Kidney epithelial cell (primary cell): ENCODE measurements at regions not wholly inside any gene's neighbourhood (a gene's known extent, or its start where the extent isn't known, plus 50 kb on each side); places are given as distances from the start of the nearest gene placed in this dataset.
"Not testable (repeated sequence)": the region's sequence is repeated elsewhere in the genome, so short reads cannot be mapped to it uniquely, and the experiment has no call there.

ENCODE experiments used
- DNase-seq: peaks from one replicate; pipeline ENCODE4 v3.0.0-alpha.2; 2010; ENCODE audit warnings: low read depth
- H3K27me3 ChIP-seq: 2 replicates; pipeline ENCODE4 v1.6.0; 2011; ENCODE audit warnings: low read length; ENCODE audit not compliant: control insufficient read depth, insufficient read depth
- H3K36me3 ChIP-seq: 2 replicates; pipeline ENCODE4 v1.5.1; 2011; ENCODE audit warnings: low read length; ENCODE audit not compliant: control insufficient read depth, insufficient read depth
- H3K4me3 ChIP-seq: 2 replicates; pipeline ENCODE4 v1.5.1; 2011; ENCODE audit warnings: low read depth, mild to moderate bottlenecking, control low read depth, low read length
- CTCF ChIP-seq: IDR thresholded peaks from 2 replicates; pipeline ENCODE4 v1.5.1; 2011; ENCODE audit warnings: mild to moderate bottlenecking, moderate library complexity, low read length, control low read depth, inconsistent platforms; ENCODE audit not compliant: insufficient read depth, poor library complexity, severe bottlenecking

- TF ChIP-seq CTCF = no peak
- Histone ChIP-seq H3K27me3 (no peaks in the 10 kb centered on the region), H3K36me3 (no peaks in the 10 kb centered on the region), H3K4me3 (no peak overlapping the region)
- DNase-seq = no peak
Observed at GRCh38 chr9:3736161-3736560, 210.4 kb upstream of the RFX3 start.

- H3K36me3 ChIP-seq = no peaks in the 10 kb centered on the region
Observed at GRCh38 chr9:3735251-3735650, 209.4 kb upstream of the RFX3 start.

GRCh38 chr9:3733527-3734262 lies 207.9 kb upstream of the RFX3 start:
- not testable (repeated sequence) for H3K27me3 ChIP-seq, H3K4me3 ChIP-seq, H3K36me3 ChIP-seq, DNase-seq

More at GRCh38 chr9:3735251-3735650, 209.4 kb upstream of the RFX3 start:
- no peak for TF ChIP-seq CTCF
- DNase-seq = no peak
- H3K4me3 ChIP-seq = no peak overlapping the region
- H3K27me3 ChIP-seq = no peaks in the 10 kb centered on the region

- TF ChIP-seq CTCF = no peak
- H3K27me3 ChIP-seq = no peaks in the 10 kb centered on the region
- no peak for DNase-seq
- no peaks in the 10 kb centered on the region for H3K36me3 ChIP-seq
- H3K4me3 ChIP-seq = no peak overlapping the region
Observed at GRCh38 chr9:3733039-3733408, 207.2 kb upstream of the RFX3 start.

GRCh38 chr9:3732077-3733038 lies 206.6 kb upstream of the RFX3 start:
- no peak overlapping the region for H3K4me3 ChIP-seq
- peak; percentile 57 for DNase-seq
- TF ChIP-seq CTCF = peak; percentile 57
- H3K27me3 ChIP-seq = no peaks in the 10 kb centered on the region
- no peaks in the 10 kb centered on the region for H3K36me3 ChIP-seq

- H3K36me3 ChIP-seq = no peaks in the 10 kb centered on the region
- H3K27me3 ChIP-seq = no peaks in the 10 kb centered on the region
- DNase-seq = no peak
- H3K4me3 ChIP-seq = no peak overlapping the region
- TF ChIP-seq CTCF = no peak
Observed at GRCh38 chr9:3730511-3730922, 204.7 kb upstream of the RFX3 start.
